A549 (cell line): ENCODE measurements at regions not wholly inside any gene's neighbourhood (a gene's known extent, or its start where the extent isn't known, plus 50 kb on each side); places are given as distances from the start of the nearest gene placed in this dataset.

Source experiments
- EP300 ChIP-seq, 2 experiments: fragments of >200 bp; sonication (Bioruptor Twin); formaldehyde crosslinking; IDR thresholded peaks; 2 replicates in 1 of 2; 3 replicates in 1 of 2; pipeline ENCODE4 v1.6.1; 2016 to 2017
- GATA3 ChIP-seq: IDR thresholded peaks from 2 replicates; pipeline ENCODE4 v1.6.1; 2012; ENCODE audit warnings: borderline replicate concordance
- MAZ ChIP-seq: fragments of 150-350 bp; IDR thresholded peaks from 2 replicates; pipeline ENCODE4 v1.6.1; 2014; ENCODE audit warnings: antibody characterized with exemption, low read depth, low read length, borderline replicate concordance
- POLR2A ChIP-seq: IDR thresholded peaks from 2 replicates; pipeline ENCODE4 v1.6.1; 2012; ENCODE audit warnings: mild to moderate bottlenecking, low read length
- POLR2AphosphoS2 ChIP-seq: conservative IDR thresholded peaks from 2 replicates; pipeline ENCODE4 v1.6.1; 2012; ENCODE audit warnings: low read length, improper control_type of control experiment, inconsistent platforms
- SMC3 ChIP-seq: fragments of >200 bp; sonication (Bioruptor Twin); formaldehyde crosslinking; IDR thresholded peaks from 3 replicates; pipeline ENCODE4 v1.6.1; 2018; ENCODE audit warnings: inconsistent platforms
- TF ChIP-seq, protein P1 (sequence below): fragments of >200 bp; sonication (Bioruptor Twin); formaldehyde crosslinking; IDR thresholded peaks from 3 replicates; pipeline ENCODE4 v1.5.1; 2016
- TF ChIP-seq, protein P2 (sequence below): fragments of 150-350 bp; IDR thresholded peaks from 2 replicates; pipeline ENCODE4 v1.6.1; 2014; ENCODE audit warnings: low read depth, mild to moderate bottlenecking, low read length
- TF ChIP-seq, protein P3 (sequence below): fragments of 200-600 bp; sonication (generic); IDR thresholded peaks from 2 replicates; pipeline ENCODE4 v1.6.1; 2016; ENCODE audit warnings: antibody characterized with exemption, mild to moderate bottlenecking, moderate library complexity
- TF ChIP-seq, protein P4 (sequence below): IDR thresholded peaks from 2 replicates; pipeline ENCODE4 v1.6.1; 2012

DNA sequence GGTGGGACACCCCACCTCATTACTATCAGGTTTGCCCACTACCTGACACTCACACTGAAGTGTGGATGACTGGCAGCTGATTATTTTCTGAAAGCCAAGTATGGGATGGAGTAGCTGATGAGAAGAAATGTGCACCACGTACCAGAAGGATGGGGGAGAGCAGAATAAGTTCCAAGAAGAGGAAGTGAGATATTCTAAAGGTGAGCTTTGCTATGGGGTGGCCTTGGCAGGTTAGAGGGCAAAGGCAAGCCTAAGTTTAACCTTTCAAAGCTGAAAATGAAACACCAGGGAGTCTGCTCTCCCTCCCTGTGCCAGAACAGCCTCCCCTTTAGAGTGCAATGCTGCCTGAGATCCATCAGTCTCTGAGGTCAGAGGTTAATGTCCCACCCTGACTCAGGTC, 196.1 kb upstream of the OSR1 start:
- TF ChIP-seq, protein P1, sequence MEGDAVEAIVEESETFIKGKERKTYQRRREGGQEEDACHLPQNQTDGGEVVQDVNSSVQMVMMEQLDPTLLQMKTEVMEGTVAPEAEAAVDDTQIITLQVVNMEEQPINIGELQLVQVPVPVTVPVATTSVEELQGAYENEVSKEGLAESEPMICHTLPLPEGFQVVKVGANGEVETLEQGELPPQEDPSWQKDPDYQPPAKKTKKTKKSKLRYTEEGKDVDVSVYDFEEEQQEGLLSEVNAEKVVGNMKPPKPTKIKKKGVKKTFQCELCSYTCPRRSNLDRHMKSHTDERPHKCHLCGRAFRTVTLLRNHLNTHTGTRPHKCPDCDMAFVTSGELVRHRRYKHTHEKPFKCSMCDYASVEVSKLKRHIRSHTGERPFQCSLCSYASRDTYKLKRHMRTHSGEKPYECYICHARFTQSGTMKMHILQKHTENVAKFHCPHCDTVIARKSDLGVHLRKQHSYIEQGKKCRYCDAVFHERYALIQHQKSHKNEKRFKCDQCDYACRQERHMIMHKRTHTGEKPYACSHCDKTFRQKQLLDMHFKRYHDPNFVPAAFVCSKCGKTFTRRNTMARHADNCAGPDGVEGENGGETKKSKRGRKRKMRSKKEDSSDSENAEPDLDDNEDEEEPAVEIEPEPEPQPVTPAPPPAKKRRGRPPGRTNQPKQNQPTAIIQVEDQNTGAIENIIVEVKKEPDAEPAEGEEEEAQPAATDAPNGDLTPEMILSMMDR = no peak
- TF ChIP-seq, protein P2, sequence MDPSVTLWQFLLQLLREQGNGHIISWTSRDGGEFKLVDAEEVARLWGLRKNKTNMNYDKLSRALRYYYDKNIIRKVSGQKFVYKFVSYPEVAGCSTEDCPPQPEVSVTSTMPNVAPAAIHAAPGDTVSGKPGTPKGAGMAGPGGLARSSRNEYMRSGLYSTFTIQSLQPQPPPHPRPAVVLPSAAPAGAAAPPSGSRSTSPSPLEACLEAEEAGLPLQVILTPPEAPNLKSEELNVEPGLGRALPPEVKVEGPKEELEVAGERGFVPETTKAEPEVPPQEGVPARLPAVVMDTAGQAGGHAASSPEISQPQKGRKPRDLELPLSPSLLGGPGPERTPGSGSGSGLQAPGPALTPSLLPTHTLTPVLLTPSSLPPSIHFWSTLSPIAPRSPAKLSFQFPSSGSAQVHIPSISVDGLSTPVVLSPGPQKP = no peak
- TF ChIP-seq POLR2A = no peak
- TF ChIP-seq, protein P3, sequence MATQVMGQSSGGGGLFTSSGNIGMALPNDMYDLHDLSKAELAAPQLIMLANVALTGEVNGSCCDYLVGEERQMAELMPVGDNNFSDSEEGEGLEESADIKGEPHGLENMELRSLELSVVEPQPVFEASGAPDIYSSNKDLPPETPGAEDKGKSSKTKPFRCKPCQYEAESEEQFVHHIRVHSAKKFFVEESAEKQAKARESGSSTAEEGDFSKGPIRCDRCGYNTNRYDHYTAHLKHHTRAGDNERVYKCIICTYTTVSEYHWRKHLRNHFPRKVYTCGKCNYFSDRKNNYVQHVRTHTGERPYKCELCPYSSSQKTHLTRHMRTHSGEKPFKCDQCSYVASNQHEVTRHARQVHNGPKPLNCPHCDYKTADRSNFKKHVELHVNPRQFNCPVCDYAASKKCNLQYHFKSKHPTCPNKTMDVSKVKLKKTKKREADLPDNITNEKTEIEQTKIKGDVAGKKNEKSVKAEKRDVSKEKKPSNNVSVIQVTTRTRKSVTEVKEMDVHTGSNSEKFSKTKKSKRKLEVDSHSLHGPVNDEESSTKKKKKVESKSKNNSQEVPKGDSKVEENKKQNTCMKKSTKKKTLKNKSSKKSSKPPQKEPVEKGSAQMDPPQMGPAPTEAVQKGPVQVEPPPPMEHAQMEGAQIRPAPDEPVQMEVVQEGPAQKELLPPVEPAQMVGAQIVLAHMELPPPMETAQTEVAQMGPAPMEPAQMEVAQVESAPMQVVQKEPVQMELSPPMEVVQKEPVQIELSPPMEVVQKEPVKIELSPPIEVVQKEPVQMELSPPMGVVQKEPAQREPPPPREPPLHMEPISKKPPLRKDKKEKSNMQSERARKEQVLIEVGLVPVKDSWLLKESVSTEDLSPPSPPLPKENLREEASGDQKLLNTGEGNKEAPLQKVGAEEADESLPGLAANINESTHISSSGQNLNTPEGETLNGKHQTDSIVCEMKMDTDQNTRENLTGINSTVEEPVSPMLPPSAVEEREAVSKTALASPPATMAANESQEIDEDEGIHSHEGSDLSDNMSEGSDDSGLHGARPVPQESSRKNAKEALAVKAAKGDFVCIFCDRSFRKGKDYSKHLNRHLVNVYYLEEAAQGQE = no peak
- TF ChIP-seq, protein P4, sequence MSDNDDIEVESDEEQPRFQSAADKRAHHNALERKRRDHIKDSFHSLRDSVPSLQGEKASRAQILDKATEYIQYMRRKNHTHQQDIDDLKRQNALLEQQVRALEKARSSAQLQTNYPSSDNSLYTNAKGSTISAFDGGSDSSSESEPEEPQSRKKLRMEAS = no peak
- no peak for TF ChIP-seq EP300 (IDR thresholded peaks at IDR 0.05)
- TF ChIP-seq MAZ = no peak
- TF ChIP-seq SMC3 = no peak
- TF ChIP-seq GATA3 = no peak
- TF ChIP-seq POLR2AphosphoS2 = no peak
